Heart left ventricle (tissue), 13 donors: ENCODE measurements at regions not wholly inside any gene's neighbourhood (a gene's known extent, or its start where the extent isn't known, plus 50 kb on each side); places are given as distances from the start of the nearest gene placed in this dataset.
"Not testable (repeated sequence)": the region's sequence is repeated elsewhere in the genome, so short reads cannot be mapped to it uniquely, and the experiment has no call there.

ENCODE experiments used
- POLR2A ChIP-seq, 2 donors: fragments of 450-650 bp; IDR thresholded peaks; one replicate each; pipeline ENCODE4 v1.6.1; 2017; ENCODE audit warnings: antibody characterized with exemption in 2 of 2, mild to moderate bottlenecking in 2 of 2, moderate library complexity in 2 of 2
- TF ChIP-seq, protein P1 (sequence below), 12 donors: fragments of 200-600 bp; sonication (generic) in 4 of 12; IDR thresholded peaks; one replicate each; pipeline versions ENCODE4 v1.5.0 to v1.8.0; 2018 to 2022; ENCODE audit warnings: antibody characterized with exemption in 12 of 12, mild to moderate bottlenecking in 5 of 12
- donor health status: ischemic (EF 13 %, LVEDD 7.1; RV severe dilation, severe dysfunction).
- donor health status: DM: no; HTN: yes; CAD: no.
- donor health status: DM: no; HTN: no; CAD: no.
- donor health status: ischemic (EF 25% LVEDD 6.9; RV normal size, moderate dysfunction).
- donor health status: ischemic (EF 25% LVEDD 5.7; RV mildly dilated, moderate dysfunction).
- donor health status: ischemic (EF 35%, LVEDD 5.7; RV mildly dilated, moderate dysfunction).
- donor health status: nonischemic (EF 11% LVEDD 7.7; RV severe dilation, severe dysfunction).
- donor health status: DM: yes; HTN: yes; CAD: no.
- donor health status: PGD.
- donor health status: ischemic (EF 29% LVEDD 5.4; RV normal size, mild dysfunction).
- donor health status: nonischemic (EF 23%, LVEDD 6.1; RV moderate dilation, normal function).

DNA sequence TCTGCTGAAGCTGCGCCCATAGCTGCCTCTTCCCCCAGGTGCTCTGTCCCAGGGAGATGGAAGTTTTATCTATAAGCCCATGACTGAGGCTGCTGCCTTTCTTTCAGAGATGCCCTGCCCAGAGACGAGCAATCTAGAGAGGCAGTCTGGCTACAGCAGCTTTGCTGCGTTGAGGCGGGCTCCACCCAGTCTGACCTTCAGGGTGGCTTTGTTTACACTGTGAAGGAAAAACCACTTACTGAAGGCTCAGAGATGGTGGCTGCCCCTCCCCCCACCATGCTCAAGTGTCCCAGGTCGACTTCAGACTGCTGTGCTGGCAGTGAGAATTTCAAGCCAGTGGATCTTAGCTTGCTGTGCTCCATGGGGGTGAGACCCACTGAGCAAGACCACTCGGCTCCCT is 1029.9 kb upstream of the COX7C start:
- TF ChIP-seq, protein P1, sequence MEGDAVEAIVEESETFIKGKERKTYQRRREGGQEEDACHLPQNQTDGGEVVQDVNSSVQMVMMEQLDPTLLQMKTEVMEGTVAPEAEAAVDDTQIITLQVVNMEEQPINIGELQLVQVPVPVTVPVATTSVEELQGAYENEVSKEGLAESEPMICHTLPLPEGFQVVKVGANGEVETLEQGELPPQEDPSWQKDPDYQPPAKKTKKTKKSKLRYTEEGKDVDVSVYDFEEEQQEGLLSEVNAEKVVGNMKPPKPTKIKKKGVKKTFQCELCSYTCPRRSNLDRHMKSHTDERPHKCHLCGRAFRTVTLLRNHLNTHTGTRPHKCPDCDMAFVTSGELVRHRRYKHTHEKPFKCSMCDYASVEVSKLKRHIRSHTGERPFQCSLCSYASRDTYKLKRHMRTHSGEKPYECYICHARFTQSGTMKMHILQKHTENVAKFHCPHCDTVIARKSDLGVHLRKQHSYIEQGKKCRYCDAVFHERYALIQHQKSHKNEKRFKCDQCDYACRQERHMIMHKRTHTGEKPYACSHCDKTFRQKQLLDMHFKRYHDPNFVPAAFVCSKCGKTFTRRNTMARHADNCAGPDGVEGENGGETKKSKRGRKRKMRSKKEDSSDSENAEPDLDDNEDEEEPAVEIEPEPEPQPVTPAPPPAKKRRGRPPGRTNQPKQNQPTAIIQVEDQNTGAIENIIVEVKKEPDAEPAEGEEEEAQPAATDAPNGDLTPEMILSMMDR (IDR thresholded peaks at IDR 0.05): not testable (repeated sequence)
- TF ChIP-seq POLR2A (IDR thresholded peaks at IDR 0.05): not testable (repeated sequence)
